IMR-90 (cell line): ENCODE measurements at regions not wholly inside any gene's neighbourhood (a gene's known extent, or its start where the extent isn't known, plus 50 kb on each side); places are given as distances from the start of the nearest gene placed in this dataset.

Experiments used
- ATAC-seq: fragments of 200-7000 bp; cut with Tn5 transposase; 2 replicates; pipeline ENCODE4 v1.9.1; 2020; ENCODE audit warnings: low read depth, mild to moderate bottlenecking, moderate library complexity
- BruUV-seq: library from RNA; stranded (reverse); fragments of 400-500 nt; replicated peaks from 2 replicates; lab custom pipeline; 2021; lab: Mats Ljungman, UMichigan
- CTCF ChIA-PET: fragments of 300-600 bp; formaldehyde crosslinking; extraction: SDS; loops from one replicate; lab custom pipeline; 2021; ENCODE audit warnings: antibody characterized with exemption; lab: Yijun Ruan, JAX
- POLR2A ChIA-PET: fragments of 300-600 bp; sonication (Branson Sonifier 250); formaldehyde crosslinking; loops from one replicate; lab custom pipeline; 2022; ENCODE audit warnings: antibody characterized with exemption; ENCODE audit not compliant: unreplicated experiment; lab: Charles Lee
- DNase-seq: peaks from one replicate; pipeline ENCODE4 v3.0.0; 2013
- H2AFZ ChIP-seq: replicated peaks from 2 replicates; pipeline ENCODE3; 2013; ENCODE audit warnings: low read length, mild to moderate bottlenecking; ENCODE audit not compliant: poor library complexity
- H2AK5ac ChIP-seq: 2 replicates; pipeline ENCODE4 v1.6.1; 2013; ENCODE audit warnings: low read depth, low read length, inconsistent platforms
- H2AK9ac ChIP-seq: replicated peaks from 2 replicates; pipeline ENCODE3; 2013; ENCODE audit warnings: mild to moderate bottlenecking, low read depth, low read length, moderate library complexity; ENCODE audit not compliant: poor library complexity
- H2BK120ac ChIP-seq: 2 replicates; pipeline ENCODE4 v1.6.1; 2013; ENCODE audit warnings: low read depth, low read length, inconsistent platforms
- H2BK15ac ChIP-seq: 3 replicates; pipeline ENCODE4 v1.6.1; 2013; ENCODE audit warnings: low read depth, low read length, inconsistent platforms
- H2BK20ac ChIP-seq: 2 replicates; pipeline ENCODE4 v1.6.1; 2013; ENCODE audit warnings: low read depth, mild to moderate bottlenecking, inconsistent platforms, low read length, moderate library complexity
- H2BK5ac ChIP-seq: 2 replicates; pipeline ENCODE4 v1.6.1; 2013; ENCODE audit warnings: mild to moderate bottlenecking, low read depth, low read length, inconsistent platforms; ENCODE audit not compliant: poor library complexity, severe bottlenecking
- H3K14ac ChIP-seq: replicated peaks from 2 replicates; pipeline ENCODE4 v1.6.1; 2013; ENCODE audit warnings: low read depth, low read length, inconsistent platforms
- H3K18ac ChIP-seq: 2 replicates; pipeline ENCODE4 v1.6.1; 2013; ENCODE audit warnings: low read depth, low read length, control low read depth
- H3K23ac ChIP-seq: 2 replicates; pipeline ENCODE4 v1.6.1; 2013; ENCODE audit warnings: low read depth, low read length, inconsistent platforms
- H3K27ac ChIP-seq: 2 replicates; pipeline ENCODE4 v1.5.1; 2013; ENCODE audit warnings: mild to moderate bottlenecking, control low read depth, low read length; ENCODE audit not compliant: insufficient read depth
- H3K27me3 ChIP-seq: 2 replicates; pipeline ENCODE4 v1.6.1; 2013; ENCODE audit warnings: low read length; ENCODE audit not compliant: control insufficient read depth, insufficient read depth
- H3K36me3 ChIP-seq: 2 replicates; pipeline ENCODE4 v1.6.1; 2013; ENCODE audit warnings: low read length, mixed read lengths; ENCODE audit not compliant: control insufficient read depth, insufficient read depth
- H3K4ac ChIP-seq: 2 replicates; pipeline ENCODE4 v1.6.1; 2013; ENCODE audit warnings: low read depth, low read length, inconsistent platforms
- H3K4me1 ChIP-seq: 2 replicates; pipeline ENCODE4 v1.6.1; 2013; ENCODE audit warnings: low read length, mixed read lengths; ENCODE audit not compliant: control insufficient read depth, insufficient read depth
- H3K4me2 ChIP-seq: 2 replicates; pipeline ENCODE4 v1.6.1; 2013; ENCODE audit warnings: low read depth, mild to moderate bottlenecking, control low read depth, low read length, moderate library complexity
- H3K4me3 ChIP-seq: 2 replicates; pipeline ENCODE4 v1.5.1; 2013; ENCODE audit warnings: low read depth, mild to moderate bottlenecking, control low read depth, low read length, moderate library complexity; ENCODE audit not compliant: insufficient read depth
- H3K56ac ChIP-seq: 2 replicates; pipeline ENCODE4 v1.6.1; 2013; ENCODE audit warnings: low read length, inconsistent platforms; ENCODE audit not compliant: insufficient read depth; ENCODE audit errors: extremely low read depth
- H3K79me1 ChIP-seq, 2 experiments: 2 replicates each; pipeline ENCODE4 v1.6.1; 2013; ENCODE audit warnings: low read length in 2 of 2, inconsistent platforms in 1 of 2, low read depth in 1 of 2
- H3K9ac ChIP-seq: 2 replicates; pipeline ENCODE4 v1.6.1; 2013; ENCODE audit warnings: low read depth, low read length, control low read depth
- H3K9me1 ChIP-seq: 2 replicates; pipeline ENCODE4 v1.6.1; 2013; ENCODE audit warnings: low read length, inconsistent platforms; ENCODE audit not compliant: insufficient read depth
- H3K9me3 ChIP-seq: 2 replicates; pipeline ENCODE4 v1.6.1; 2013; ENCODE audit warnings: low read length; ENCODE audit not compliant: control insufficient read depth, insufficient read depth
- H4K20me1 ChIP-seq: 2 replicates; pipeline ENCODE4 v1.6.1; 2013; ENCODE audit warnings: low read length, inconsistent platforms; ENCODE audit not compliant: insufficient read depth
- H4K5ac ChIP-seq: 2 replicates; pipeline ENCODE4 v1.6.1; 2013; ENCODE audit warnings: mild to moderate bottlenecking, low read depth, low read length, control low read depth
- H4K8ac ChIP-seq, 2 experiments: 2 replicates each; pipeline ENCODE4 v1.6.1; 2013; ENCODE audit warnings: low read depth in 2 of 2, low read length in 2 of 2, control low read depth in 1 of 2, inconsistent platforms in 1 of 2
- H4K91ac ChIP-seq: 2 replicates; pipeline ENCODE4 v1.6.1; 2013; ENCODE audit warnings: low read depth, low read length, inconsistent platforms; ENCODE audit not compliant: insufficient read depth
- BHLHE40 ChIP-seq: fragments of 150-350 bp; IDR thresholded peaks from 2 replicates; pipeline ENCODE4 v1.6.1; 2016; ENCODE audit warnings: mild to moderate bottlenecking, low read depth, low read length
- CEBPB ChIP-seq: IDR thresholded peaks from 2 replicates; pipeline ENCODE4 v1.6.1; 2012; ENCODE audit warnings: low read depth, low read length, improper control_type of control experiment
- CTCF ChIP-seq: conservative IDR thresholded peaks from 2 replicates; pipeline ENCODE4 v1.5.1; 2012; ENCODE audit warnings: mild to moderate bottlenecking, low read depth, low read length, improper control_type of control experiment
- MAFK ChIP-seq: IDR thresholded peaks from 2 replicates; pipeline ENCODE4 v1.6.1; 2012; ENCODE audit warnings: low read depth, low read length, improper control_type of control experiment
- MAZ ChIP-seq: IDR thresholded peaks from 2 replicates; pipeline ENCODE4 v1.6.1; 2012; ENCODE audit warnings: low read depth, mild to moderate bottlenecking, low read length, improper control_type of control experiment, moderate library complexity, borderline replicate concordance
- POLR2A ChIP-seq: IDR thresholded peaks from 2 replicates; pipeline ENCODE4 v1.6.1; 2012; ENCODE audit warnings: mild to moderate bottlenecking, low read depth, low read length
- RCOR1 ChIP-seq: IDR thresholded peaks from 2 replicates; pipeline ENCODE4 v1.6.1; 2012; ENCODE audit warnings: mild to moderate bottlenecking, low read length, improper control_type of control experiment; ENCODE audit not compliant: insufficient replicate concordance
- USF2 ChIP-seq: fragments of 150-350 bp; IDR thresholded peaks from 2 replicates; pipeline ENCODE4 v1.6.1; 2017; ENCODE audit warnings: mild to moderate bottlenecking, antibody characterized with exemption, low read length, low read depth
- WGBS, 2 experiments: methylation state at CpG; one replicate each; pipeline versions ENCODE4 v1.1.5 to v1.1.7; 2013; ENCODE audit warnings: missing lambda C conversion rate in 2 of 2; ENCODE audit not compliant: insufficient read length in 1 of 2; ENCODE audit errors: extremely low coverage in 2 of 2; 5-methylcytosine and 5-hydroxymethylcytosine counted together
- dilution Hi-C: fragments of 300-500 bp; cut with HindIII; formaldehyde crosslinking; loops from one replicate; pipeline ENCODE4 v1.14.3; 2018; ENCODE audit warnings: low sequenced_read_pairs; ENCODE audit not compliant: unreplicated experiment
- in situ Hi-C: fragments of 300-500 bp; cut with MboI; formaldehyde crosslinking; loops from 3 replicates; pipeline ENCODE4 v1.14.3; 2019; ENCODE audit warnings: low sequenced_read_pairs, inconsistent platforms, mixed read lengths
- intact Hi-C: fragments of 100-400 bp; cut with micrococcal nuclease; formaldehyde crosslinking; loops from 2 replicates; pipeline ENCODE4 v1.10.0; 2022

- no peaks in the 10 kb centered on the region for H3K36me3 ChIP-seq
- H4K20me1 ChIP-seq = no peaks in the 10 kb centered on the region
- WGBS, 2 experiments = no CpG with 5 or more reads among the region's 5 CpGs
- H2BK120ac ChIP-seq = no peak overlapping the region
- dilution Hi-C loops (no loop called here), intact Hi-C loops (no loop called here), in situ Hi-C loops (no loop called here)
- H3K56ac ChIP-seq = no peak overlapping the region
- no peak overlapping the region for H2AK9ac ChIP-seq
- no peak overlapping the region for H2AFZ ChIP-seq
- DNase-seq (no peak), ATAC-seq (no peak)
- no peak overlapping the region for H2BK20ac ChIP-seq
- H3K4me3 ChIP-seq = no peak overlapping the region
- ChIA-PET POLR2A (no interaction called here), CTCF (no interaction called here)
- BruUV-seq = no TSS peak
- no peak overlapping the region for H2BK15ac ChIP-seq
- TF ChIP-seq POLR2A (no peak), CTCF (no peak), USF2 (no peak), CEBPB (no peak), MAZ (no peak), MAFK (no peak), BHLHE40 (no peak), RCOR1 (no peak)
- no peak overlapping the region for H3K14ac ChIP-seq
- no peak overlapping the region for H3K27ac ChIP-seq
- no peaks in the 10 kb centered on the region for H3K27me3 ChIP-seq
- no peaks in the 10 kb centered on the region for H3K79me1 ChIP-seq
- no peak overlapping the region for H3K9ac ChIP-seq
- H3K4ac ChIP-seq = no peak overlapping the region
- H3K18ac ChIP-seq = no peak overlapping the region
- no peaks in the 10 kb centered on the region for H3K4me1 ChIP-seq
- H3K4me2 ChIP-seq = no peak overlapping the region
- no peak overlapping the region for H4K8ac ChIP-seq
- peaks cover 38% of the 10 kb centered on the region for H3K9me3 ChIP-seq
- H4K91ac ChIP-seq = no peak overlapping the region
- no peak overlapping the region for H2BK5ac ChIP-seq
- no peak overlapping the region for H2AK5ac ChIP-seq
- H3K9me1 ChIP-seq = no peaks in the 10 kb centered on the region
- H3K23ac ChIP-seq = no peak overlapping the region
- H4K5ac ChIP-seq = no peak overlapping the region
Measured at GRCh38 chr7:159227433-159227832, 82.8 kb upstream of the VIPR2 start.
